ENCODE measurements at regions not wholly inside any gene's neighbourhood (a gene's known extent, or its start where the extent isn't known, plus 50 kb on each side); places are given as distances from the start of the nearest gene placed in this dataset.

GRCh38 chr5:67731886-67732285 is 483.7 kb upstream of the PIK3R1 start:
- TF ChIP-seq EZH2 (IDR thresholded peaks at IDR 0.05; ENCODE audit: borderline replicate concordance, control insufficient read depth, low read depth, low read length), result no peak
- TF ChIP-seq POLR2A (IDR thresholded peaks at IDR 0.05; ENCODE audit: low read depth, low read length), result no peak
- TF ChIP-seq CTCF (IDR thresholded peaks at IDR 0.05 in 2 of 3, conservative IDR thresholded peaks at IDR 0.05 in 1 of 3; ENCODE audit: control insufficient read depth in 2 of 3, extremely low read depth in 1 of 3, insufficient read depth in 1 of 3, low read depth in 3 of 3, low read length in 3 of 3), result no peak
- TF ChIP-seq E2F4 (IDR thresholded peaks at IDR 0.05; ENCODE audit: low read depth, low read length), result no peak
- TF ChIP-seq REST (IDR thresholded peaks at IDR 0.05; ENCODE audit: low read depth, low read length), result no peak
